ENCODE measurements at regions not wholly inside any gene's neighbourhood (a gene's known extent, or its start where the extent isn't known, plus 50 kb on each side); places are given as distances from the start of the nearest gene placed in this dataset.

GRCh38 chr10:128489324-128490247 is 363.4 kb upstream of the MKI67 start:
- no peak for DNase-seq
- in situ Hi-C loops (cut with HindIII; ENCODE audit: low pct_ligation_motif_present, low pct_unique_long_range_greater_than_20kb, low sequenced_read_pairs): no loop called here

DNA sequence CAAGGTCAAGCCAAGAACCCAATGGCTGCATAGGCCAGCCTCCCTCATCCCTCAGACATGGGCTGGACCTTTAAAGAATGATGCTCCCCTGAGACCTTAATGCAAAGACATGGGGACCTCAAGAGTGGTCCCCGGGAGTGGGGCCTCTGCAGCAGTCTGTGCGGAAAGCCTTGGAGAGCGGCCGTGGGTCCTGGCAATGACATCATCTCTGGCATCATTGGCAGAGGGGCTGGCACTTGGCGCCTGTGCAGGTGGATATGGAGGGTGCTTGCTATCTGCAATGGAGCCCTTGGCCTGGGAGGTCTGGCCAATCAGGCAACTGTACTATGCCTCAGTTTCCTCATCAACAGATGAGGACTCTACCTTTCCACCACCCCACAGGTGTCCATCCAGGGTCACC is 365.5 kb upstream of the MKI67 start:
- no peak for DNase-seq
- in situ Hi-C loops (cut with HindIII; ENCODE audit: low pct_ligation_motif_present, low pct_unique_long_range_greater_than_20kb, low sequenced_read_pairs): no loop called here

- no peak for DNase-seq
- in situ Hi-C loops (cut with HindIII; ENCODE audit: low pct_ligation_motif_present, low pct_unique_long_range_greater_than_20kb, low sequenced_read_pairs): no loop called here
Measured at GRCh38 chr10:128493811-128494210, 367.6 kb upstream of the MKI67 start.

GRCh38 chr10:128494665-128495064 is 368.4 kb upstream of the MKI67 start:
- DNase-seq: no peak
- in situ Hi-C loops (cut with HindIII; ENCODE audit: low pct_ligation_motif_present, low pct_unique_long_range_greater_than_20kb, low sequenced_read_pairs): no loop called here

DNA sequence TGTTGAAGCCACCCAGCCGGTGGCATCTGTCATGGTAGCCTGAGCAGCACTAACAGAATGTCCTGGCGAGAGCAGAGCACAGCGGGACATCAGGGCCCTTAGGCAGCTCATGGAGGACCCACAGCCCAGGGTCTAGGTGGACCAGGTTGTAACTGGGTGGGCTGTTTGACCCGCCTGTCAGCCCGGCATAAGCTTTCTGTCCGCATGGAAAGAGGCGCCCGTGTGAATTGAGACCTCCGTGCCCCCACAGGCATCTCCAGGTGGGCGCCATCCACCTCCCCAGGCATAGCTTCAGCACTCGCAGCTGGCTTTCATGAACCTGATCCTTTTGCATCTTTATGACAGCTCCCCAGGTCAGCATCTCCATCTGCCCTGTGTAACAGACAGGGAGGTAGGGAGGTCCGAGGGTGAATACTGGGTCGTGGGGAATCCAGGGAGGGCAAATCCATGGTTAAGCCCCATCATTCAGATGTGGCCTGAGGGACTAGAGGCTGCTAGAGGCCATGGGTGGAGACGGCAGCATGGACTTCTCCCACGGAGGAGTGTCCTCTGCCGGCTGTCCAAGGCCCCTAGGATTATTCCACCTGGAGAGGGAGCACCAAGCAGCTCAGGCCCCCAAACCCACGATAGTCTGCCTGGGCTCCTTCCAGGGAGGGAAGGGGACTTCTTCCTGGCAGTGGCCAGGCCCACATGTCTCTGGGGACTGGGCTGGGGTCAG is 371.6 kb upstream of the MKI67 start:
- in situ Hi-C loops (cut with HindIII; ENCODE audit: low pct_ligation_motif_present, low pct_unique_long_range_greater_than_20kb, low sequenced_read_pairs): no loop called here

DNA sequence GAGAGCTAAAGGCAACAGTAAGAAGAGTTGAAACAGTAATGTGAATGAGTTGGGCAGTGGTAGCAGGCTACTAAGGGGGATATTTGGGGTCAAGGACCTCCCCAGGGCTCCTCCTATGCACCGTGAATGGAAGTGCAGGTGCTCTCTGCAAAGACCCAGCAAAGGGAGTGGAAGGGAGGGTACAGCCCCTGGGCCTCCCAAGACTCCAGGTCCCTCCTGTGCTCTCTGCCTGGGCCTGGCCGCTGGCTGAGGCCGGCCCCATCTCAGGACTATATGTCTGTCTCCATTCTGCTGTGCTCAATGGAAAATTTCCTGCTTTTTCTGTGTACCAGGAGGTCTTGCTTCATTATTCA is 372.1 kb upstream of the MKI67 start:
- DNase-seq: no peak
- in situ Hi-C loops (cut with HindIII; ENCODE audit: low pct_ligation_motif_present, low pct_unique_long_range_greater_than_20kb, low sequenced_read_pairs): no loop called here

More for the DNA sequence above, 371.6 kb upstream of the MKI67 start:
- no peak for DNase-seq

- in situ Hi-C loops (cut with HindIII; ENCODE audit: low pct_ligation_motif_present, low pct_unique_long_range_greater_than_20kb, low sequenced_read_pairs): no loop called here
- DNase-seq: no peak
Measured at GRCh38 chr10:128498746-128499145, 372.5 kb upstream of the MKI67 start.

- in situ Hi-C loops (cut with HindIII; ENCODE audit: low pct_ligation_motif_present, low pct_unique_long_range_greater_than_20kb, low sequenced_read_pairs): no loop called here
- DNase-seq: no peak
Measured at GRCh38 chr10:128499486-128499885, 373.3 kb upstream of the MKI67 start.

- no peak for DNase-seq
- in situ Hi-C loops (cut with HindIII; ENCODE audit: low pct_ligation_motif_present, low pct_unique_long_range_greater_than_20kb, low sequenced_read_pairs): no loop called here
Measured at GRCh38 chr10:128499956-128500355, 373.7 kb upstream of the MKI67 start.

GRCh38 chr10:128500642-128501041 is 374.4 kb upstream of the MKI67 start:
- in situ Hi-C loops (cut with HindIII; ENCODE audit: low pct_ligation_motif_present, low pct_unique_long_range_greater_than_20kb, low sequenced_read_pairs): no loop called here
- no peak for DNase-seq

GRCh38 chr10:128505346-128505745 is 379.1 kb upstream of the MKI67 start:
- DNase-seq: no peak
- in situ Hi-C loops (cut with HindIII; ENCODE audit: low pct_ligation_motif_present, low pct_unique_long_range_greater_than_20kb, low sequenced_read_pairs): no loop called here

- no peak for DNase-seq
- in situ Hi-C loops (cut with HindIII; ENCODE audit: low pct_ligation_motif_present, low pct_unique_long_range_greater_than_20kb, low sequenced_read_pairs): no loop called here
Measured at GRCh38 chr10:128506423-128506822, 380.2 kb upstream of the MKI67 start.

GRCh38 chr10:128507066-128507465 is 380.8 kb upstream of the MKI67 start:
- in situ Hi-C loops (cut with HindIII; ENCODE audit: low pct_ligation_motif_present, low pct_unique_long_range_greater_than_20kb, low sequenced_read_pairs): no loop called here
- no peak for DNase-seq

GRCh38 chr10:128511284-128511683 is 385.1 kb upstream of the MKI67 start:
- in situ Hi-C loops (cut with HindIII; ENCODE audit: low pct_ligation_motif_present, low pct_unique_long_range_greater_than_20kb, low sequenced_read_pairs): no loop called here
- DNase-seq: no peak

DNA sequence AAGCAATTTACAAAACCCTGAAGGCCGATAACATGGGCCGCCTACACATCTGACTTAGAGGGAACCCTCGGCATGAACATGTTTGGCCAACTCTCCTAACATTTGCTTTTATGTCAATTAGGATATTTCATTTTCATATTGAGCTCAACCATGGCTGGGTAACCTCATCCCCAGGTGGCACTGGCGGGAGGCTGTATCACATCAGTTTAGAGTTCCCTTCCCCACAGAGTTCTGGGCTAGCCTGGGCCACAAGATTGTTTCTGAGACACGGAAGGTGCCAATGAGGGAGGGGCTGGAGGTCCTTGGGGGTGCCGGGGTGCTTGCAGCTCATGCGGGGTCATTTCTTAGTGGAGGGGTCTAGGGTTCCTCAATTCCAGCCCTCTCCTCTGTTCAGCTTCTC is 386.5 kb upstream of the MKI67 start:
- no peak for DNase-seq
- in situ Hi-C loops (cut with HindIII; ENCODE audit: low pct_ligation_motif_present, low pct_unique_long_range_greater_than_20kb, low sequenced_read_pairs): no loop called here

DNA sequence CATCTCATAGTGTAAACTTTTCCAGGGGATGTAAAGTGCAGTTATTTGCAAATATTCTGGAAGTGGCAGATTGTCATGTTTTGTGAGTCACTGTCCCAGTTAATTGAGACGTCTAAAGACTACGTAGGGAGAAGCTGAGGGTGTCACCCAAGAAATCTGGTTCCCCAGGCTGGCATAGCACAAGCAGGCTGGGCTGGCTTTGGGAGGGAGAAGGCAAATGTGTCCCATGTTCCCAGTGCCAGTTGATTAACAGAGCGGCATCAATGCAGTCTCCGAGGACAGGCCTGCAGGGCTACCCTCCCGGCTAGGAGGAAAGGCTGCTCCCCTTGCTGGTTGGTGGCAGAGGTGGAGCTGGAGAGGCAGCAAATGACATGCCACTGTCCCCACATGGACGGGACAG is 388.3 kb upstream of the MKI67 start:
- in situ Hi-C loops (cut with HindIII; ENCODE audit: low pct_ligation_motif_present, low pct_unique_long_range_greater_than_20kb, low sequenced_read_pairs): no loop called here
- no peak for DNase-seq

- DNase-seq: no peak
- in situ Hi-C loops (cut with HindIII; ENCODE audit: low pct_ligation_motif_present, low pct_unique_long_range_greater_than_20kb, low sequenced_read_pairs): no loop called here
Measured at GRCh38 chr10:128516180-128516579, 390.0 kb upstream of the MKI67 start.

DNA sequence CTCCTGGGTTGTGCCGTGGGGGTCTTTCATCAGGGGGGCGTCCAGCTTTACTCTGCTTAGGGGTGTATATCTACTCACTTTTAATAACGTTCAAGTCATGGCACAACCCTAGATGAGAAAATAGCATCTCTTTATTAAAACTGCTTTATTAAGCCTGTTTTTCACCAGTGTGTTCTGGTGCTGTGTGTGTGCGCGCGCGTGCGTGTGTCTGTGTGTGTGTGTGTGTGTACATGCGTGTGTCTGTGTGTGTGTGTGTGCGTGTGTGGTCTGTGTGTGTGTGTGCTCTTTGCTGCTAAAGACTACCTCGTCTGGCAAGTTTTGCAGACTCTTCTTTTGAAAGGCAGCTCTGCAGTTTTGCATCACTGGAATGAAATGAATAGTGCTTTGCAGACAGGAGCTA is 390.9 kb upstream of the MKI67 start:
- DNase-seq: no peak
- in situ Hi-C loops (cut with HindIII; ENCODE audit: low pct_ligation_motif_present, low pct_unique_long_range_greater_than_20kb, low sequenced_read_pairs): no loop called here

GRCh38 chr10:128518000-128518399 is 391.8 kb upstream of the MKI67 start:
- in situ Hi-C loops (cut with HindIII; ENCODE audit: low pct_ligation_motif_present, low pct_unique_long_range_greater_than_20kb, low sequenced_read_pairs): no loop called here
- no peak for DNase-seq

DNA sequence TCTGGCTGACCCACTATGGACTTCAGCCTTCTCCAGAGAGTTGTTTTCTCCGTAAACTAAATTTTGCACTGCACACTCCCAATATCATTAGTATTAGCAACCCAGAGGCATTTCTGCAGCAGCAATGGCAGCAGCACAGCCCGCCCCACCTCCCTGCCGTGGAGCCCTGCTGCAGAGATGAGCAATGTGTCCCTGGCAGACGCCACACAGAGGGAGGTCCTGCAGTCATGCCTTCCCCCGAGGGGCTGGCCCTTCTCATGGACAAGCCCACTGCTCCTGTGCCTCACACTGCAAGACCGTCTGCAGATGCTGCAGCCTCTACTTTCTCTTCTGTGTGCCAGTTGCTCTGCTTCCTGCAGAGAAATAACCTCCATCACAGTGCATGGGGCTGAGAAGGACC is 393.4 kb upstream of the MKI67 start:
- in situ Hi-C loops (cut with HindIII; ENCODE audit: low pct_ligation_motif_present, low pct_unique_long_range_greater_than_20kb, low sequenced_read_pairs): no loop called here
- no peak for DNase-seq
